Transverse colon (tissue), 4 donors: ENCODE measurements at regions not wholly inside any gene's neighbourhood (a gene's known extent, or its start where the extent isn't known, plus 50 kb on each side); places are given as distances from the start of the nearest gene placed in this dataset.

Experiments used
- DNase-seq: peaks from one replicate; pipeline ENCODE4 v3.0.0-alpha.2; 2019
- H3K27ac ChIP-seq, 4 donors: fragments of 200-600 bp; sonication (generic); 2 replicates each; pipeline ENCODE4 v1.5.1; 2016 to 2018; ENCODE audit warnings: inconsistent platforms in 4 of 4
- H3K27me3 ChIP-seq: fragments of 200-600 bp; sonication (generic); 2 replicates; pipeline ENCODE4 v1.5.1; 2017; ENCODE audit warnings: inconsistent platforms
- H3K36me3 ChIP-seq, 4 donors: fragments of 200-600 bp; sonication (generic); 2 replicates each; pipeline ENCODE4 v1.5.1; 2017 to 2019; ENCODE audit warnings: inconsistent platforms in 4 of 4
- H3K4me1 ChIP-seq, 4 donors: fragments of 200-600 bp; sonication (generic); 2 replicates each; pipeline ENCODE4 v1.5.1; 2017 to 2020; ENCODE audit warnings: inconsistent platforms in 4 of 4
- H3K4me3 ChIP-seq, 4 donors: fragments of 200-600 bp; sonication (generic); 1 replicate in 1 of 4; 2 replicates in 3 of 4; pipeline versions ENCODE4 v1.5.1 to v1.6.1; 2017 to 2019; ENCODE audit warnings: inconsistent platforms in 4 of 4
- H3K9me3 ChIP-seq, 2 donors: fragments of 200-600 bp; sonication (generic); 2 replicates each; pipeline ENCODE4 v1.5.1; 2017 to 2019; ENCODE audit warnings: inconsistent platforms in 2 of 2
- CTCF ChIP-seq, 5 experiments: fragments of 200-600 bp in 3 of 5; fragments of 450-650 bp in 2 of 5; sonication (generic) in 3 of 5; IDR thresholded peaks; 1 replicate in 2 of 5; 2 replicates in 3 of 5; pipeline ENCODE4 v1.5.1; 2016 to 2017; ENCODE audit warnings: antibody characterized with exemption in 5 of 5, inconsistent platforms in 3 of 5, mild to moderate bottlenecking in 2 of 5, moderate library complexity in 1 of 5
- EP300 ChIP-seq: sonication (generic); formaldehyde crosslinking; IDR thresholded peaks from one replicate; pipeline ENCODE4 v1.6.1; 2017; ENCODE audit warnings: antibody characterized with exemption, low read depth
- POLR2A ChIP-seq: fragments of 450-650 bp; IDR thresholded peaks from one replicate; pipeline ENCODE4 v1.6.1; 2016; ENCODE audit warnings: antibody characterized with exemption, mild to moderate bottlenecking, moderate library complexity
- POLR2AphosphoS5 ChIP-seq, 3 donors: sonication (generic); formaldehyde crosslinking; IDR thresholded peaks; one replicate each; pipeline ENCODE4 v1.6.1; 2016; ENCODE audit warnings: antibody characterized with exemption in 3 of 3
- WGBS, 2 donors: methylation state at CpG; one replicate each; pipeline ENCODE4 v1.1.5; 2018; ENCODE audit warnings: low coverage in 1 of 2; 5-methylcytosine and 5-hydroxymethylcytosine counted together
- in situ Hi-C, 4 donors: fragments of 200-750 bp; cut with MboI; loops; one replicate each; pipeline versions ENCODE4 v1.15.0 to v1.15.1; 2017; ENCODE audit warnings: low sequenced_read_pairs in 3 of 4, low pct_ligation_motif_present in 1 of 4, low pct_unique_long_range_greater_than_20kb in 1 of 4
- intact Hi-C: fragments of 100-400 bp; cut with DNase I; formaldehyde crosslinking; loops from one replicate; pipeline ENCODE4 v1.15.1; 2023; ENCODE audit warnings: low total_unique reads

GRCh38 chr4:126056116-126056650 lies 741.4 kb downstream of the FAT4 start:
- Histone ChIP-seq H3K4me1 (no peaks in the 10 kb centered on the region), H3K9me3 (no peaks in the 10 kb centered on the region), H3K27ac (no peak overlapping the region), H3K4me3 (no peak overlapping the region), H3K36me3 (no peaks in the 10 kb centered on the region), H3K27me3 (no peaks in the 10 kb centered on the region)
- no peak for DNase-seq
- in situ Hi-C loops, result no loop called here
- intact Hi-C loops, result no loop called here
- TF ChIP-seq CTCF (IDR thresholded peaks at IDR 0.05), result no peak
- TF ChIP-seq EP300, result no peak
- TF ChIP-seq POLR2A, result no peak
- no peak for TF ChIP-seq POLR2AphosphoS5 (IDR thresholded peaks at IDR 0.05)
- 52 to 69% methylated on average over 2 of the region's 2 CpGs for WGBS, 2 donors

- in situ Hi-C loops, result no loop called here
- H3K4me3 ChIP-seq, result no peak overlapping the region
- H3K4me1 ChIP-seq, result no peaks in the 10 kb centered on the region
Observed at GRCh38 chr4:126057371-126057770, 742.6 kb downstream of the FAT4 start.

GRCh38 chr4:126058596-126058995 lies 743.8 kb downstream of the FAT4 start:
- intact Hi-C loops, result no loop called here
- WGBS, 2 donors, result 87% methylated on average over 2 of the region's 2 CpGs; no CpG with 5 or more reads in 1 of the 2 donors
- in situ Hi-C loops, result no loop called here

More at GRCh38 chr4:126057371-126057770, 742.6 kb downstream of the FAT4 start:
- TF ChIP-seq EP300 (no peak), CTCF (IDR thresholded peaks at IDR 0.05) (no peak), POLR2AphosphoS5 (IDR thresholded peaks at IDR 0.05) (no peak), POLR2A (no peak)
- Histone ChIP-seq H3K27me3 (no peaks in the 10 kb centered on the region), H3K9me3 (no peaks in the 10 kb centered on the region), H3K27ac (no peak overlapping the region), H3K36me3 (no peaks in the 10 kb centered on the region)
- intact Hi-C loops, result no loop called here
- no peak for DNase-seq

GRCh38 chr4:126061655-126062054 lies 746.9 kb downstream of the FAT4 start:
- no peak for TF ChIP-seq EP300
- TF ChIP-seq CTCF (IDR thresholded peaks at IDR 0.05), result no peak
- no peak for TF ChIP-seq POLR2A
- TF ChIP-seq POLR2AphosphoS5 (IDR thresholded peaks at IDR 0.05), result no peak
- in situ Hi-C loops, result no loop called here
- no peaks in the 10 kb centered on the region for H3K27me3 ChIP-seq
- H3K36me3 ChIP-seq, result no peaks in the 10 kb centered on the region
- no peak overlapping the region for H3K4me3 ChIP-seq
- 65 to 88% methylated on average over 3 to 4 of the region's 4 CpGs for WGBS, 2 donors
- no peaks in the 10 kb centered on the region for H3K4me1 ChIP-seq
- no peak overlapping the region for H3K27ac ChIP-seq
- H3K9me3 ChIP-seq, result no peaks in the 10 kb centered on the region
- DNase-seq, result no peak
- intact Hi-C loops, result no loop called here

More at GRCh38 chr4:126058596-126058995, 743.8 kb downstream of the FAT4 start:
- H3K4me1 ChIP-seq, result no peaks in the 10 kb centered on the region
- no peaks in the 10 kb centered on the region for H3K9me3 ChIP-seq
- no peak overlapping the region for H3K27ac ChIP-seq
- no peaks in the 10 kb centered on the region for H3K36me3 ChIP-seq
- no peaks in the 10 kb centered on the region for H3K27me3 ChIP-seq
- DNase-seq, result no peak
- H3K4me3 ChIP-seq, result no peak overlapping the region
- TF ChIP-seq CTCF (IDR thresholded peaks at IDR 0.05) (no peak), POLR2A (no peak), EP300 (no peak), POLR2AphosphoS5 (IDR thresholded peaks at IDR 0.05) (no peak)
